A549 (cell line): ENCODE measurements at regions not wholly inside any gene's neighbourhood (a gene's known extent, or its start where the extent isn't known, plus 50 kb on each side); places are given as distances from the start of the nearest gene placed in this dataset.

Source experiments
- BCL3 ChIP-seq: fragments of >200 bp; sonication (Bioruptor Twin); formaldehyde crosslinking; IDR thresholded peaks from 3 replicates; pipeline ENCODE4 v1.6.1; 2016
- BHLHE40 ChIP-seq: IDR thresholded peaks from 2 replicates; pipeline ENCODE4 v1.6.1; 2012; ENCODE audit warnings: low read depth, low read length, inconsistent platforms
- E2F6 ChIP-seq: IDR thresholded peaks from 2 replicates; pipeline ENCODE4 v1.6.1; 2012; ENCODE audit warnings: low read depth, borderline replicate concordance
- EP300 ChIP-seq, 2 experiments: fragments of >200 bp; sonication (Bioruptor Twin); formaldehyde crosslinking; IDR thresholded peaks; 2 replicates in 1 of 2; 3 replicates in 1 of 2; pipeline ENCODE4 v1.6.1; 2016 to 2017
- HOXA7 ChIP-seq: fragments of 250-450 bp; sonication (Bioruptor Pico); IDR thresholded peaks from 2 replicates; pipeline ENCODE4 v1.5.0; 2020; ENCODE audit warnings: mild to moderate bottlenecking, moderate library complexity
- MAFK ChIP-seq: fragments of 450-650 bp; IDR thresholded peaks from 2 replicates; pipeline ENCODE4 v1.6.1; 2014; ENCODE audit not compliant: partially characterized antibody
- POLR2A ChIP-seq: IDR thresholded peaks from 2 replicates; pipeline ENCODE4 v1.6.1; 2012; ENCODE audit warnings: mild to moderate bottlenecking, low read length
- RFX5 ChIP-seq: fragments of 450-650 bp; IDR thresholded peaks from 2 replicates; pipeline ENCODE4 v1.7.1; 2014; ENCODE audit warnings: antibody characterized with exemption, mild to moderate bottlenecking, moderate library complexity
- SMC3 ChIP-seq: fragments of >200 bp; sonication (Bioruptor Twin); formaldehyde crosslinking; IDR thresholded peaks from 3 replicates; pipeline ENCODE4 v1.6.1; 2018; ENCODE audit warnings: inconsistent platforms
- TF ChIP-seq, protein P1 (sequence below): fragments of >200 bp; sonication (Bioruptor Twin); formaldehyde crosslinking; IDR thresholded peaks from 3 replicates; pipeline ENCODE4 v1.5.1; 2016

GRCh38 chr3:99474776-99475175, 163.6 kb upstream of the COL8A1 start:
- TF ChIP-seq, protein P1, sequence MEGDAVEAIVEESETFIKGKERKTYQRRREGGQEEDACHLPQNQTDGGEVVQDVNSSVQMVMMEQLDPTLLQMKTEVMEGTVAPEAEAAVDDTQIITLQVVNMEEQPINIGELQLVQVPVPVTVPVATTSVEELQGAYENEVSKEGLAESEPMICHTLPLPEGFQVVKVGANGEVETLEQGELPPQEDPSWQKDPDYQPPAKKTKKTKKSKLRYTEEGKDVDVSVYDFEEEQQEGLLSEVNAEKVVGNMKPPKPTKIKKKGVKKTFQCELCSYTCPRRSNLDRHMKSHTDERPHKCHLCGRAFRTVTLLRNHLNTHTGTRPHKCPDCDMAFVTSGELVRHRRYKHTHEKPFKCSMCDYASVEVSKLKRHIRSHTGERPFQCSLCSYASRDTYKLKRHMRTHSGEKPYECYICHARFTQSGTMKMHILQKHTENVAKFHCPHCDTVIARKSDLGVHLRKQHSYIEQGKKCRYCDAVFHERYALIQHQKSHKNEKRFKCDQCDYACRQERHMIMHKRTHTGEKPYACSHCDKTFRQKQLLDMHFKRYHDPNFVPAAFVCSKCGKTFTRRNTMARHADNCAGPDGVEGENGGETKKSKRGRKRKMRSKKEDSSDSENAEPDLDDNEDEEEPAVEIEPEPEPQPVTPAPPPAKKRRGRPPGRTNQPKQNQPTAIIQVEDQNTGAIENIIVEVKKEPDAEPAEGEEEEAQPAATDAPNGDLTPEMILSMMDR = no peak
- TF ChIP-seq EP300 (IDR thresholded peaks at IDR 0.05) = no peak
- no peak for TF ChIP-seq SMC3
- TF ChIP-seq BHLHE40 = no peak
- TF ChIP-seq RFX5 = no peak
- TF ChIP-seq E2F6 = no peak
- no peak for TF ChIP-seq POLR2A
- TF ChIP-seq BCL3 = no peak
- no peak for TF ChIP-seq HOXA7 (CRISPR knock-in tag)
- TF ChIP-seq MAFK = no peak
